AG09319 (cell line): ENCODE measurements at regions not wholly inside any gene's neighbourhood (a gene's known extent, or its start where the extent isn't known, plus 50 kb on each side); places are given as distances from the start of the nearest gene placed in this dataset.

Experiments
- DNase-seq: peaks from one replicate; pipeline ENCODE4 v3.0.0-alpha.2; 2010; ENCODE audit warnings: low read depth; ENCODE audit errors: extremely low read depth
- TF ChIP-seq, protein P1 (sequence below): IDR thresholded peaks from 2 replicates; pipeline ENCODE4 v1.5.1; 2011; ENCODE audit warnings: low read depth, mild to moderate bottlenecking, inconsistent platforms, low read length, moderate library complexity

DNA sequence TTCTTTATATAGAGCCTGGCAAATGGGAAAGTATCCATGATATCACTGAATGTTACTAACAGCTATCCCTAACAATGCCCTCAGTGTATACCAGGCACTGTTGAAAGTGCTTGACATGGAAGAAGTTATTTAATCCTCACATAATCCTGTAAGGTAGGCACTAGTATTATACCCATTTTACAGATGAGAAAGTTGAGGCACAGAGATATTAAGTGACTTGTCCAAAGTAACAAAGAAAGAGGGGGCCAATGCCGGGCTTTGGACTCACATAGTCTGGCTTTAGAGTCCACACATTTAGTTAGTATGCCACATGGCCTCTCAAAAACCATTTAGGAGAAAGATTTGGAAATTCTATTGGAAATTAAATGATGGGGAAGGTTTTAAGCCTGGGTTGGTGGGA, 220.8 kb upstream of the PLET1 start:
- TF ChIP-seq, protein P1, sequence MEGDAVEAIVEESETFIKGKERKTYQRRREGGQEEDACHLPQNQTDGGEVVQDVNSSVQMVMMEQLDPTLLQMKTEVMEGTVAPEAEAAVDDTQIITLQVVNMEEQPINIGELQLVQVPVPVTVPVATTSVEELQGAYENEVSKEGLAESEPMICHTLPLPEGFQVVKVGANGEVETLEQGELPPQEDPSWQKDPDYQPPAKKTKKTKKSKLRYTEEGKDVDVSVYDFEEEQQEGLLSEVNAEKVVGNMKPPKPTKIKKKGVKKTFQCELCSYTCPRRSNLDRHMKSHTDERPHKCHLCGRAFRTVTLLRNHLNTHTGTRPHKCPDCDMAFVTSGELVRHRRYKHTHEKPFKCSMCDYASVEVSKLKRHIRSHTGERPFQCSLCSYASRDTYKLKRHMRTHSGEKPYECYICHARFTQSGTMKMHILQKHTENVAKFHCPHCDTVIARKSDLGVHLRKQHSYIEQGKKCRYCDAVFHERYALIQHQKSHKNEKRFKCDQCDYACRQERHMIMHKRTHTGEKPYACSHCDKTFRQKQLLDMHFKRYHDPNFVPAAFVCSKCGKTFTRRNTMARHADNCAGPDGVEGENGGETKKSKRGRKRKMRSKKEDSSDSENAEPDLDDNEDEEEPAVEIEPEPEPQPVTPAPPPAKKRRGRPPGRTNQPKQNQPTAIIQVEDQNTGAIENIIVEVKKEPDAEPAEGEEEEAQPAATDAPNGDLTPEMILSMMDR = no peak
- DNase-seq = no peak

- TF ChIP-seq, protein P1 = no peak
Measured at GRCh38 chr11:112481893-112482292, 221.2 kb upstream of the PLET1 start.

DNA sequence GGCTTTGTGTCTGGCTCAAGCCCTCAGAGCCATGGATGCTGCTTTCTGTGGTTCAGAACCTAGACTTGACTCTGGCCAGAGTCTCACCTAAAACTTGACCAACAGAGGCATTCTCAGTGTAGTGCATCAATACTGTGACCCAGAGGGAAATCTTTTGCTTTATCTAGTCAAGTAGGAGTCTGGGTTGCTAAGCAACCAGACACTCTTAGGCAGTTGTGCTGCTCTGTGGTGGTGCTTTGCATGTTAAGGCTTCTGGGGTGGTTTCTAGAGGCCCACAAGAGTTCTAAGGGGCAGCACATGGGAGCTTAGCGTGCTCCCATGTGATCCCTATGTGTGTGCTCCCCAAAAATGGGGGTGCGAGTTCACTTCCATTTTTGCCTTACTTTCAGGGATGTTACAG, 224.6 kb upstream of the PLET1 start:
- DNase-seq = no peak
- TF ChIP-seq, protein P1 = no peak

More at GRCh38 chr11:112481893-112482292, 221.2 kb upstream of the PLET1 start:
- no peak for DNase-seq

DNA sequence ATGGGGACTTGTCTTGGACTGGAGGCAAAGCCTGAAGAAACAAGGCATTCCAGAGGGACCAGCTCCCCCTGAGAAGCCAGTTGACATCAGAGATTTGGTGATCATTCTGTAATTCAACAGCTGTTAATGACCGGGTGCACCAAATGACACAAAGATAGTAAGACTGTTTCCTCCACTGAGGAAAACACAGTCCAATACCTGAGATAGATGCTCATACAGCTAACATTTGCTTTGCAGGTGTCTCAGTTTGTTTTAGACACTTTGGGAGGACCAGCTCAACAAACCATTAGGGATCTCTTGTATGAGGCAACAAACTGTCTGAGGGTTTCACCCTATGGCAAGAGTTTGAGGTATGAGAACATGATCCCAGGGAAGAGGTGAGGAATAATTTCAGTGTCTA, 237.2 kb upstream of the PLET1 start:
- TF ChIP-seq, protein P1 = no peak
- no peak for DNase-seq

GRCh38 chr11:112498701-112499100, 238.0 kb upstream of the PLET1 start:
- TF ChIP-seq, protein P1 = no peak
- DNase-seq = no peak

DNA sequence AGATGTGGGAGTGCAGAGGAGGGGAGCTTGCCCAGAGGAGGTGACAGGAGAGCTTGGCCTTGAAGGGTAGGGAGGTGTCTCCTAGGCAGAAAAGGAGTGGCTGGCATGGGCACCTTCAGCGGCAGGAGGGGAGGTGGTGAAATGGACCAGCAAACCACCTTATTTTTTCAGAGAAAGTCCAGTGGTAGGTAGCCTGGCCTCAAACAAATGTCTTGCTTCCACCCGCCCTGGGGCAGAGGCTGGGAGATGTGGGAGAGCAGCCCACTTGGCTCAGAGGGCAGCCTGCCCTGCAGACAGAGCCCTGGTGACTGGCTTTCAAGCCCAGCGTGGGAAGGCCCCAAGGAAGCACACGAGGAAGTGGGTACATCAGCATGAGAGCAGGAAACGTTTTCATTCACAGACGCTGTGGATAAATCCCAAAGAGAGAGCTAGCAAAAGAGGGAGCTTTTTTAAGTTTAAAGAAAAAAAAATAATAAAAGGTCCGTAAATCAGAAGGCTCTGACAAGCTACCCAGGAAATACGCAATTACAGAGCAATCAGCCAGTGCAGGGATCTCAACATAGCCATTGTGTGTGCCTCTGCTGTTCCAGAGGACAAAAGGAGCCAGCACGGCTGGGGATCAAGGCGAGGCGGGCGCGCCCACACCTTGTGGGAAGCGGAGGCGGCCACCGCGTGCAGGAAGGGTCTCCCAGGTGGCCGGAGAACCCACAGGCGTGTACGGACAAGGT, 238.7 kb upstream of the PLET1 start:
- DNase-seq = no peak
- TF ChIP-seq, protein P1 = no peak

DNA sequence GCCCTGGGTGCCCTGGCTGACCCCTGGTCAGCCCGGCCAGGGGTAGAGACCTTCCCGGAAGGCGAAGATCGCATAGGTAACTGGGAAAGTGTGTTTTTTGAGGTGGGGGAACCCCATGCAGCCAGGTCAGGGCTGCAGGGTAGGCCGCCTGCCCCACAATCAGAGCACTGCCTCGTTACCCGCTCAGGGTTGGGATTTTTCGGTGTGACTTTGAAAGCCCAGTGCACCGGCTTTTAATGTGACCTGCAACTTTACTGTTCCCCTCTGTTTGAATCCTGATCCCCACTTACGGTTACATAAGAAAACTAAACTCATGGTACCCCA, 239.2 kb upstream of the PLET1 start:
- no peak for DNase-seq

More for the DNA sequence above, 239.2 kb upstream of the PLET1 start:
- TF ChIP-seq, protein P1 = no peak
